ENCODE measurements at regions not wholly inside any gene's neighbourhood (a gene's known extent, or its start where the extent isn't known, plus 50 kb on each side); places are given as distances from the start of the nearest gene placed in this dataset.

GRCh38 chr6:40293060-40293459 is 294.1 kb downstream of the LRFN2 start:
- TF ChIP-seq POLR2A (IDR thresholded peaks at IDR 0.05), result no peak
- no peak for TF ChIP-seq CTCF (IDR thresholded peaks at IDR 0.05)
